NCI-H146 treated with DMSO at 0.1 percent for 48 hours (cell line): ENCODE measurements at regions not wholly inside any gene's neighbourhood (a gene's known extent, or its start where the extent isn't known, plus 50 kb on each side); places are given as distances from the start of the nearest gene placed in this dataset.
"Not testable (repeated sequence)": the region's sequence is repeated elsewhere in the genome, so short reads cannot be mapped to it uniquely, and the experiment has no call there.

Source experiments
- DNase-seq: peaks from one replicate; lab custom pipeline; 2025; ENCODE audit not compliant: unreplicated experiment; lab: John Stamatoyannopoulos, UW

GRCh38 chr2:34159901-34160300 is 560.8 kb upstream of the FAM98A start:
- no peak for DNase-seq

GRCh38 chr2:34153484-34153883 is 554.4 kb upstream of the FAM98A start:
- no peak for DNase-seq

- no peak for DNase-seq
These were observed 548.7 kb upstream of the FAM98A start for GRCh38 chr2:34147780-34148179.

- no peak for DNase-seq
These were observed 544.0 kb upstream of the FAM98A start for GRCh38 chr2:34143149-34143548.

GRCh38 chr2:34142531-34143008 is 543.5 kb upstream of the FAM98A start:
- DNase-seq: not testable (repeated sequence)

GRCh38 chr2:34133065-34133464 is 534.0 kb upstream of the FAM98A start:
- DNase-seq: not testable (repeated sequence)

- DNase-seq: no peak
These were observed 527.2 kb upstream of the FAM98A start for GRCh38 chr2:34126279-34126678.

- no peak for DNase-seq
These were observed 525.1 kb upstream of the FAM98A start for GRCh38 chr2:34123996-34124785.

- DNase-seq: no peak
These were observed 522.0 kb upstream of the FAM98A start for GRCh38 chr2:34121076-34121475.

GRCh38 chr2:34115076-34115475 is 516.0 kb upstream of the FAM98A start:
- DNase-seq: no peak

- DNase-seq: no peak
These were observed 513.1 kb upstream of the FAM98A start for GRCh38 chr2:34112161-34112560.

GRCh38 chr2:34110392-34110791 is 511.3 kb upstream of the FAM98A start:
- DNase-seq: no peak

- DNase-seq: no peak
These were observed 508.7 kb upstream of the FAM98A start for GRCh38 chr2:34107811-34108210.

- DNase-seq: no peak
These were observed 506.1 kb upstream of the FAM98A start for GRCh38 chr2:34105006-34105767.

GRCh38 chr2:34104601-34105000 is 505.5 kb upstream of the FAM98A start:
- no peak for DNase-seq

GRCh38 chr2:34103437-34103836 is 504.3 kb upstream of the FAM98A start:
- no peak for DNase-seq

GRCh38 chr2:34102339-34102738 is 503.2 kb upstream of the FAM98A start:
- no peak for DNase-seq

GRCh38 chr2:34099377-34099776 is 500.3 kb upstream of the FAM98A start:
- no peak for DNase-seq

- no peak for DNase-seq
These were observed 499.2 kb upstream of the FAM98A start for GRCh38 chr2:34098256-34098655.

GRCh38 chr2:34096562-34097171 is 497.6 kb upstream of the FAM98A start:
- DNase-seq: peak; percentile 2

- DNase-seq: no peak
These were observed 494.7 kb upstream of the FAM98A start for GRCh38 chr2:34093790-34094189.

- DNase-seq: no peak
These were observed 471.1 kb upstream of the FAM98A start for GRCh38 chr2:34070196-34070595.
